ENCODE measurements at regions not wholly inside any gene's neighbourhood (a gene's known extent, or its start where the extent isn't known, plus 50 kb on each side); places are given as distances from the start of the nearest gene placed in this dataset.

DNA sequence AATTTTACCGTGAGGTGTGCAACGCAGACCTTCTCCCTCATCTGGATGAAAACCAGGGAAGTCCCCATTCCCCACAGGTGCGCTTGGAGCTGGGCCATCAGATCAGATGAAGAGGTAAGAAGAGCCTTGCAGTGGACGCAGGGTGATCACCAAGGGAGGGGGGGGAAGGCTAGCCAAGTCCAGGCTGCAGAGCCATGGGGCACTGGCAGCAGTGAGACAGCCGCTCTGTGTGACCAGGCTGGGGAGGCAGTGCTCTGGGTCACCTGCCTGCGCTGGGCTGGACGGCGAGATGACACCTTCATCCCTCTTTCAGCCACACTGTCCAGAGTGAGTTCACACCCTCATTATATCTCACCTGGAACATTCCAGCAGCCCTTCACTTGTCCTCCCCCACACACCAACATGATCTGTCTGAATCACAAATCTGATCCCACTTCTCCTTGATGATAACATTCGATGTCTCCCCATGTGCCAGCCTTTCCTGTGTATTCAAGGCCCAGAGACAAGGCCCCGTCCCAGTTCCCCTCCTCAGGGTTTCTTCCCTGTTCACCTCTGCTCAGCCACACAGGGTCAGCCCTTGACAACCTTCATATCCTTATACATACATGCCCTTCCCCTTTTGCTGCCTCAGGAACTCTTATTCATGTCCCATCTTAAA, 65.9 kb upstream of the VASH1 start (continued):
- no peak for TF ChIP-seq ZNF660 (tag by site-specific recombination; IDR thresholded peaks at IDR 0.05)
- no peak for TF ChIP-seq ZNF350 (tag by site-specific recombination; IDR thresholded peaks at IDR 0.05)
- TF ChIP-seq, protein P1, sequence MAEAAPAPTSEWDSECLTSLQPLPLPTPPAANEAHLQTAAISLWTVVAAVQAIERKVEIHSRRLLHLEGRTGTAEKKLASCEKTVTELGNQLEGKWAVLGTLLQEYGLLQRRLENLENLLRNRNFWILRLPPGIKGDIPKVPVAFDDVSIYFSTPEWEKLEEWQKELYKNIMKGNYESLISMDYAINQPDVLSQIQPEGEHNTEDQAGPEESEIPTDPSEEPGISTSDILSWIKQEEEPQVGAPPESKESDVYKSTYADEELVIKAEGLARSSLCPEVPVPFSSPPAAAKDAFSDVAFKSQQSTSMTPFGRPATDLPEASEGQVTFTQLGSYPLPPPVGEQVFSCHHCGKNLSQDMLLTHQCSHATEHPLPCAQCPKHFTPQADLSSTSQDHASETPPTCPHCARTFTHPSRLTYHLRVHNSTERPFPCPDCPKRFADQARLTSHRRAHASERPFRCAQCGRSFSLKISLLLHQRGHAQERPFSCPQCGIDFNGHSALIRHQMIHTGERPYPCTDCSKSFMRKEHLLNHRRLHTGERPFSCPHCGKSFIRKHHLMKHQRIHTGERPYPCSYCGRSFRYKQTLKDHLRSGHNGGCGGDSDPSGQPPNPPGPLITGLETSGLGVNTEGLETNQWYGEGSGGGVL (tag by site-specific recombination; IDR thresholded peaks at IDR 0.05): no peak
- TF ChIP-seq GLIS2 (tag by site-specific recombination; IDR thresholded peaks at IDR 0.05): no peak

DNA sequence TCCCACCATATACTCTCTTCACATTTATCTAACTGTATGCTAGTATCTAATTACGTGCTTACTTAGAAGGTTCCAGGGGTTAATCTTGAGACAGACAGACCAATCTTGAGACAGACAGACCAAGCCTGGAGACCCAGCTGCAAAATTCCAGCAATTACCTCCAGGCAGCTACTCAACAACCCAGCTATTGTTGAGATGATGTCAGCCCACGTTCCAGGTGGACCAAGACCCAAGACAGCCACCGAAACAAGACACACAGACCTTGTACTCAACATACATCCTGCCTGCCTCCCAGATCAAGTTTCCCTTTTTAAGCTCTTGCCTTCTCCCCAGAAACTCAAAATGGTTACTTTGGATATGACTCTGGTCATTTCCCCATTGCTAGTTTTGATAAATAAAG, 64.9 kb upstream of the VASH1 start:
- H3K36me3 ChIP-seq (ENCODE audit: control insufficient read depth in 2 of 2, insufficient read depth in 1 of 2, low read length in 2 of 2): no peaks in the 10 kb centered on the region
- H3K27ac ChIP-seq (ENCODE audit: extremely low read depth, low read depth, low read length): no peak overlapping the region
- no peak overlapping the region for H3K4me3 ChIP-seq (ENCODE audit: low read depth, low read length)
- no peaks in the 10 kb centered on the region for H3K9me3 ChIP-seq (ENCODE audit: control insufficient read depth, insufficient read depth, low read depth, low read length)
- H3K4me1 ChIP-seq (ENCODE audit: control insufficient read depth, insufficient read depth, low read length): no peaks in the 10 kb centered on the region; the same call in 1 of the 2 replicates
- POLR2A ChIA-PET: interaction anchor here (0.5 kb wide), 1 partner anchor 44 kb away, joined by 3 read pairs; no protein-coding TSS in a partner anchor
- TF ChIP-seq TRIM28 (IDR thresholded peaks at IDR 0.05; ENCODE audit: borderline replicate concordance, low read length) (no peak), GFI1B (tag by site-specific recombination; IDR thresholded peaks at IDR 0.05) (no peak), ZNF747 (tag by site-specific recombination; IDR thresholded peaks at IDR 0.05) (no peak), ZNF324 (tag by site-specific recombination; IDR thresholded peaks at IDR 0.05) (no peak), ZNF777 (tag by site-specific recombination; IDR thresholded peaks at IDR 0.05; ENCODE audit: borderline replicate concordance) (no peak), ZBTB7A (tag by site-specific recombination; IDR thresholded peaks at IDR 0.05; ENCODE audit: low read depth) (no peak), ZBTB17 (tag by site-specific recombination; IDR thresholded peaks at IDR 0.05) (no peak), ZNF654 (tag by site-specific recombination; IDR thresholded peaks at IDR 0.05; ENCODE audit: low read depth) (no peak), ZNF23 (tag by site-specific recombination; IDR thresholded peaks at IDR 0.05; ENCODE audit: borderline replicate concordance) (no peak), ZSCAN23 (tag by site-specific recombination; IDR thresholded peaks at IDR 0.05) (no peak), ZNF341 (tag by site-specific recombination; IDR thresholded peaks at IDR 0.05; ENCODE audit: low read depth) (no peak), ZNF791 (tag by site-specific recombination; IDR thresholded peaks at IDR 0.05) (no peak)
- TF ChIP-seq, protein P2, sequence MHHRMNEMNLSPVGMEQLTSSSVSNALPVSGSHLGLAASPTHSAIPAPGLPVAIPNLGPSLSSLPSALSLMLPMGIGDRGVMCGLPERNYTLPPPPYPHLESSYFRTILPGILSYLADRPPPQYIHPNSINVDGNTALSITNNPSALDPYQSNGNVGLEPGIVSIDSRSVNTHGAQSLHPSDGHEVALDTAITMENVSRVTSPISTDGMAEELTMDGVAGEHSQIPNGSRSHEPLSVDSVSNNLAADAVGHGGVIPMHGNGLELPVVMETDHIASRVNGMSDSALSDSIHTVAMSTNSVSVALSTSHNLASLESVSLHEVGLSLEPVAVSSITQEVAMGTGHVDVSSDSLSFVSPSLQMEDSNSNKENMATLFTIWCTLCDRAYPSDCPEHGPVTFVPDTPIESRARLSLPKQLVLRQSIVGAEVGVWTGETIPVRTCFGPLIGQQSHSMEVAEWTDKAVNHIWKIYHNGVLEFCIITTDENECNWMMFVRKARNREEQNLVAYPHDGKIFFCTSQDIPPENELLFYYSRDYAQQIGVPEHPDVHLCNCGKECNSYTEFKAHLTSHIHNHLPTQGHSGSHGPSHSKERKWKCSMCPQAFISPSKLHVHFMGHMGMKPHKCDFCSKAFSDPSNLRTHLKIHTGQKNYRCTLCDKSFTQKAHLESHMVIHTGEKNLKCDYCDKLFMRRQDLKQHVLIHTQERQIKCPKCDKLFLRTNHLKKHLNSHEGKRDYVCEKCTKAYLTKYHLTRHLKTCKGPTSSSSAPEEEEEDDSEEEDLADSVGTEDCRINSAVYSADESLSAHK (tag by site-specific recombination; IDR thresholded peaks at IDR 0.05): no peak
- TF ChIP-seq, protein P3, sequence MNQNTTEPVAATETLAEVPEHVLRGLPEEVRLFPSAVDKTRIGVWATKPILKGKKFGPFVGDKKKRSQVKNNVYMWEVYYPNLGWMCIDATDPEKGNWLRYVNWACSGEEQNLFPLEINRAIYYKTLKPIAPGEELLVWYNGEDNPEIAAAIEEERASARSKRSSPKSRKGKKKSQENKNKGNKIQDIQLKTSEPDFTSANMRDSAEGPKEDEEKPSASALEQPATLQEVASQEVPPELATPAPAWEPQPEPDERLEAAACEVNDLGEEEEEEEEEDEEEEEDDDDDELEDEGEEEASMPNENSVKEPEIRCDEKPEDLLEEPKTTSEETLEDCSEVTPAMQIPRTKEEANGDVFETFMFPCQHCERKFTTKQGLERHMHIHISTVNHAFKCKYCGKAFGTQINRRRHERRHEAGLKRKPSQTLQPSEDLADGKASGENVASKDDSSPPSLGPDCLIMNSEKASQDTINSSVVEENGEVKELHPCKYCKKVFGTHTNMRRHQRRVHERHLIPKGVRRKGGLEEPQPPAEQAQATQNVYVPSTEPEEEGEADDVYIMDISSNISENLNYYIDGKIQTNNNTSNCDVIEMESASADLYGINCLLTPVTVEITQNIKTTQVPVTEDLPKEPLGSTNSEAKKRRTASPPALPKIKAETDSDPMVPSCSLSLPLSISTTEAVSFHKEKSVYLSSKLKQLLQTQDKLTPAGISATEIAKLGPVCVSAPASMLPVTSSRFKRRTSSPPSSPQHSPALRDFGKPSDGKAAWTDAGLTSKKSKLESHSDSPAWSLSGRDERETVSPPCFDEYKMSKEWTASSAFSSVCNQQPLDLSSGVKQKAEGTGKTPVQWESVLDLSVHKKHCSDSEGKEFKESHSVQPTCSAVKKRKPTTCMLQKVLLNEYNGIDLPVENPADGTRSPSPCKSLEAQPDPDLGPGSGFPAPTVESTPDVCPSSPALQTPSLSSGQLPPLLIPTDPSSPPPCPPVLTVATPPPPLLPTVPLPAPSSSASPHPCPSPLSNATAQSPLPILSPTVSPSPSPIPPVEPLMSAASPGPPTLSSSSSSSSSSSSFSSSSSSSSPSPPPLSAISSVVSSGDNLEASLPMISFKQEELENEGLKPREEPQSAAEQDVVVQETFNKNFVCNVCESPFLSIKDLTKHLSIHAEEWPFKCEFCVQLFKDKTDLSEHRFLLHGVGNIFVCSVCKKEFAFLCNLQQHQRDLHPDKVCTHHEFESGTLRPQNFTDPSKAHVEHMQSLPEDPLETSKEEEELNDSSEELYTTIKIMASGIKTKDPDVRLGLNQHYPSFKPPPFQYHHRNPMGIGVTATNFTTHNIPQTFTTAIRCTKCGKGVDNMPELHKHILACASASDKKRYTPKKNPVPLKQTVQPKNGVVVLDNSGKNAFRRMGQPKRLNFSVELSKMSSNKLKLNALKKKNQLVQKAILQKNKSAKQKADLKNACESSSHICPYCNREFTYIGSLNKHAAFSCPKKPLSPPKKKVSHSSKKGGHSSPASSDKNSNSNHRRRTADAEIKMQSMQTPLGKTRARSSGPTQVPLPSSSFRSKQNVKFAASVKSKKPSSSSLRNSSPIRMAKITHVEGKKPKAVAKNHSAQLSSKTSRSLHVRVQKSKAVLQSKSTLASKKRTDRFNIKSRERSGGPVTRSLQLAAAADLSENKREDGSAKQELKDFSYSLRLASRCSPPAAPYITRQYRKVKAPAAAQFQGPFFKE (tag by site-specific recombination; IDR thresholded peaks at IDR 0.05; ENCODE audit: borderline replicate concordance): no peak
- TF ChIP-seq, protein P4, sequence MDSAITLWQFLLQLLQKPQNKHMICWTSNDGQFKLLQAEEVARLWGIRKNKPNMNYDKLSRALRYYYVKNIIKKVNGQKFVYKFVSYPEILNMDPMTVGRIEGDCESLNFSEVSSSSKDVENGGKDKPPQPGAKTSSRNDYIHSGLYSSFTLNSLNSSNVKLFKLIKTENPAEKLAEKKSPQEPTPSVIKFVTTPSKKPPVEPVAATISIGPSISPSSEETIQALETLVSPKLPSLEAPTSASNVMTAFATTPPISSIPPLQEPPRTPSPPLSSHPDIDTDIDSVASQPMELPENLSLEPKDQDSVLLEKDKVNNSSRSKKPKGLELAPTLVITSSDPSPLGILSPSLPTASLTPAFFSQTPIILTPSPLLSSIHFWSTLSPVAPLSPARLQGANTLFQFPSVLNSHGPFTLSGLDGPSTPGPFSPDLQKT (IDR thresholded peaks at IDR 0.05; ENCODE audit: borderline replicate concordance, low read depth, low read length): no peak
- CTCF ChIA-PET: interaction anchor here (0.8 to 1.8 kb wide), 2 partner anchors 13 to 15 kb away, joined by 3 to 7 read pairs; no protein-coding TSS in a partner anchor
